Suprapubic skin (tissue), 4 donors: ENCODE measurements at regions not wholly inside any gene's neighbourhood (a gene's known extent, or its start where the extent isn't known, plus 50 kb on each side); places are given as distances from the start of the nearest gene placed in this dataset.
"Not testable (repeated sequence)": the region's sequence is repeated elsewhere in the genome, so short reads cannot be mapped to it uniquely, and the experiment has no call there.

Experiments
- POLR2A ChIP-seq, 2 donors: fragments of 450-650 bp; IDR thresholded peaks; one replicate each; pipeline ENCODE4 v1.6.1; 2017; ENCODE audit warnings: antibody characterized with exemption in 2 of 2, mild to moderate bottlenecking in 2 of 2, moderate library complexity in 2 of 2
- POLR2AphosphoS5 ChIP-seq, 3 donors: sonication (generic); formaldehyde crosslinking; IDR thresholded peaks; one replicate each; pipeline ENCODE4 v1.6.1; 2017; ENCODE audit warnings: antibody characterized with exemption in 3 of 3
- TF ChIP-seq, protein P1 (sequence below), 2 donors: fragments of 200-600 bp in 1 of 2; fragments of 450-650 bp in 1 of 2; sonication (generic) in 1 of 2; IDR thresholded peaks; one replicate each; pipeline ENCODE4 v1.5.1; 2016 to 2019; ENCODE audit warnings: antibody characterized with exemption in 2 of 2, mild to moderate bottlenecking in 1 of 2, moderate library complexity in 1 of 2

DNA sequence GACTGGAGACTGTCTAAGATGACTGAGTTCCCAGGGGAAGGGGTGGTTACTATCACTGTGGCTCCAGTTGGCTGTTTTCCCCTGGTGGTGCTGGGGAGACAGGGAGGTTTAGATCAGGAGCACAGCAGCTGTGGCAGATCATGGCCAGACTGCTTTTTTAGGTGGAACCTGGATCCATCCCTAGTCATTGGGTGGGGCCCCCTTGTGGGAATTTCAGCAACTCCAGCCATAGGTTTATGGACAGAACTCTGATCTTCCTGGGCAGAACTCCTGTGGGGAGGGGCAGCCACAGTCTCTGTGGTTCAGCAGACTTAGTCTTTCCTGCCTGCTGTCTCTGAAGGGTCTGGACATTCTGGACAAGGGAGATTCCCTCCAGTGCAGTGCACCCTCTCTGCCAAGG lies 917.4 kb upstream of the FOXG1 start:
- TF ChIP-seq, protein P1, sequence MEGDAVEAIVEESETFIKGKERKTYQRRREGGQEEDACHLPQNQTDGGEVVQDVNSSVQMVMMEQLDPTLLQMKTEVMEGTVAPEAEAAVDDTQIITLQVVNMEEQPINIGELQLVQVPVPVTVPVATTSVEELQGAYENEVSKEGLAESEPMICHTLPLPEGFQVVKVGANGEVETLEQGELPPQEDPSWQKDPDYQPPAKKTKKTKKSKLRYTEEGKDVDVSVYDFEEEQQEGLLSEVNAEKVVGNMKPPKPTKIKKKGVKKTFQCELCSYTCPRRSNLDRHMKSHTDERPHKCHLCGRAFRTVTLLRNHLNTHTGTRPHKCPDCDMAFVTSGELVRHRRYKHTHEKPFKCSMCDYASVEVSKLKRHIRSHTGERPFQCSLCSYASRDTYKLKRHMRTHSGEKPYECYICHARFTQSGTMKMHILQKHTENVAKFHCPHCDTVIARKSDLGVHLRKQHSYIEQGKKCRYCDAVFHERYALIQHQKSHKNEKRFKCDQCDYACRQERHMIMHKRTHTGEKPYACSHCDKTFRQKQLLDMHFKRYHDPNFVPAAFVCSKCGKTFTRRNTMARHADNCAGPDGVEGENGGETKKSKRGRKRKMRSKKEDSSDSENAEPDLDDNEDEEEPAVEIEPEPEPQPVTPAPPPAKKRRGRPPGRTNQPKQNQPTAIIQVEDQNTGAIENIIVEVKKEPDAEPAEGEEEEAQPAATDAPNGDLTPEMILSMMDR (IDR thresholded peaks at IDR 0.05), result not testable (repeated sequence)
- not testable (repeated sequence) for TF ChIP-seq POLR2AphosphoS5, POLR2A (IDR thresholded peaks at IDR 0.05)
